Prostate gland (tissue), 2 donors: ENCODE measurements at regions not wholly inside any gene's neighbourhood (a gene's known extent, or its start where the extent isn't known, plus 50 kb on each side); places are given as distances from the start of the nearest gene placed in this dataset.
"Not testable (repeated sequence)": the region's sequence is repeated elsewhere in the genome, so short reads cannot be mapped to it uniquely, and the experiment has no call there.

Source experiments
- CTCF ChIP-seq, 4 experiments: fragments of 200-600 bp in 2 of 4; fragments of 450-650 bp in 2 of 4; sonication (generic) in 2 of 4; IDR thresholded peaks; 1 replicate in 3 of 4; 2 replicates in 1 of 4; pipeline ENCODE4 v1.5.1; 2016 to 2019; ENCODE audit warnings: antibody characterized with exemption in 4 of 4, mild to moderate bottlenecking in 2 of 4, moderate library complexity in 2 of 4
- POLR2A ChIP-seq: fragments of 450-650 bp; IDR thresholded peaks from one replicate; pipeline ENCODE4 v1.6.1; 2016; ENCODE audit warnings: antibody characterized with exemption, mild to moderate bottlenecking
- POLR2AphosphoS5 ChIP-seq: sonication (generic); formaldehyde crosslinking; IDR thresholded peaks from one replicate; pipeline ENCODE4 v1.6.1; 2017; ENCODE audit warnings: antibody characterized with exemption

DNA sequence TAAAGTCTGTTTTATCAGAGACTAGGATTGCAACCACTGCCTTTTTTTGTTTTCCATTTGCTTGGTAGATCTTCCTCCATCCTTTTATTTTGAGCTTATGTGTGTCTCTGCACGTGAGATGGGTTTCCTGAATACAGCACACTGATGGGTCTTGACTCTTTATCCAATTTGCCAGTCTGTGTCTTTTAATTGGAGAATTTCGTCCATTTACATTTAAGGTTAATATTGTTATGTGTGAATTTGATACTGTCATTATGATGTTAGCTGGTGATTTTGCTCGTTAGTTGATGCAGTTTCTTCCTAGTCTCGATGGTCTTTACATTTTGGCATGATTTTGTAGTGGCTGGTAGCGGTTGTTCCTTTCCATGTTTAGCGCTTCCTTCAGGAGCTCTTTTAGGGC lies 99.5 kb upstream of the CPHXL start:
- not testable (repeated sequence) for TF ChIP-seq POLR2AphosphoS5; CTCF (IDR thresholded peaks at IDR 0.05); POLR2A
